HG03442 (cell line): ENCODE measurements at regions not wholly inside any gene's neighbourhood (a gene's known extent, or its start where the extent isn't known, plus 50 kb on each side); places are given as distances from the start of the nearest gene placed in this dataset.
"Not testable (repeated sequence)": the region's sequence is repeated elsewhere in the genome, so short reads cannot be mapped to it uniquely, and the experiment has no call there.

Experiments used
- ATAC-seq: cut with Tn5 transposase; IDR thresholded peaks from one replicate; pipeline ENCODE4 v1.9.1; 2021; ENCODE audit warnings: mild to moderate bottlenecking, moderate library complexity; ENCODE audit not compliant: unreplicated experiment

DNA sequence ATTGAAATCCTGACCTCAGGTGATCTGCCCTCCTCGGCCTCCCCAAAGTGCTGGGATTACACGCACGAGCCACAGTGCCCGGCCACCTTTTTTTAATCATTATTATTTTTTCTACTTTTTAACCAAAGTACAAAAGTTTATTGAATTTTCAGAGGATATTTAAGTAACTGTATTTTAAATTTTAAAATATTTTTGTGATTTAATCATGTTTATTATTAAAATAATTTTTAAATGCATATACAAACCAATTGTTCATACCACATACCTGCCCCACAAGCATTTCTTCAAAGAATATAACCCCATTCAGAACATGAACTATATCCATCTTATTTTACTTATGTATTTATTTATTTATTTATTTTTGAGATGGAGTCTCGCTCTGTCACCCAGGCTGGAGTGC is 163.6 kb upstream of the MAP2 start:
- ATAC-seq, result no peak

GRCh38 chr2:209261366-209262053 is 162.3 kb upstream of the MAP2 start:
- not testable (repeated sequence) for ATAC-seq

GRCh38 chr2:209269024-209269423 is 154.8 kb upstream of the MAP2 start:
- ATAC-seq, result no peak

GRCh38 chr2:209276000-209276399 is 147.8 kb upstream of the MAP2 start:
- no peak for ATAC-seq

DNA sequence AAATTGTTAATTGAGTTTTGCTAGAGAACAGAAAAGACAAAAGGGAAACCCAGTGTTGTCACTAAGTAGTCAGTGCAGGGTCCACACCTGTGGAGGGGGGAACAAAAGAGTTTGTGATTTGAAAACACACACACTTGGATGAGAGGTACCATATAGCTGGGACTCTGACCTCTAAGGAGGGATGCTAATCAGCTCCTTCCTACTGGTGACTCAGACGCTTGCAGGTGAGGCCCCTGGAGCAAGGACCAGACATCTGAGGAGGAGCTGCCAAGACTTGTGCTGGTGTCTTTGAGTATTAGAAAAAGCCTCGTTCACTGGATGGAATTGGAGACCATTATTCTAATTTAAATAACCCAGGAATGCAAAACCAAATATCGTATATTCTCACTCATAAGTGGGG is 146.4 kb upstream of the MAP2 start:
- ATAC-seq, result no peak

DNA sequence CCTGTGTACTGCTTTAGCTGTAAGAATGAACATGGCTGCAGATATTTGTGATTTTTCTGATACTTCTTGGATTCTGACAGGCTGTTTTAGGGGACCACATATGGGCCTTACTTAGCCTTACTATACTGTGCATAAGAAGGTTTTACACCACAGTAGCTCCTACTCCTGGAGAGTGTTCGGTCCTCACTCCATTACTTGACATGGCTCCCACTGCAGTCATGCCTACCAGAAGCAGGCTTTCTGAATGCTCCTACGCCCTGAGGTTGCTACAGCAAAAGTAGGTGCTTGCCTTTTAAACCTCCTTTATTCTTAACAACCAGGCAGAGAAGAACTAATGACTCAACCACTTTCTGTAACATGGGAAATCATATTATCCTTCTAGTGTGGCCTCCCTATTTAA is 125.2 kb upstream of the MAP2 start:
- ATAC-seq, result no peak

GRCh38 chr2:209299478-209299877 is 124.4 kb upstream of the MAP2 start:
- not testable (repeated sequence) for ATAC-seq

DNA sequence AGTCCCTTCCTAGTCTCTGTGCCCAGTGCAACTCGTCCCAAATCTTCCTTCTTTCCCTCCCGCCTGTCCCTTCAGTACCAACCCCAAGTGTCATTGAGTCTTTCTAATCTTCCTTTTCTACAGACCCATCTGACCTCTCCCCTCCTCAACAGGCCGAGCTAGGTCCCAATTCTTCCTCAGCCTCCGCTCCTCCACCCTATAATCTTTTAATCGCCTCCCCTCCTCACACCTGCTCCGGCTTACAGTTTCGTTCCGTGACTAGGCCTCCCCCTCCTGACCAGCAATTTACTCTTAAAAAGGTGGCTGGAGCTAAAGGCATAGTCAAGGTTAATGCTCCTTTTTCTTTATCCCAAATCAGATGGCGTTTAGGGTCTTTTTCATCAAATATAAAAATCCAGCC is 123.1 kb upstream of the MAP2 start:
- not testable (repeated sequence) for ATAC-seq

DNA sequence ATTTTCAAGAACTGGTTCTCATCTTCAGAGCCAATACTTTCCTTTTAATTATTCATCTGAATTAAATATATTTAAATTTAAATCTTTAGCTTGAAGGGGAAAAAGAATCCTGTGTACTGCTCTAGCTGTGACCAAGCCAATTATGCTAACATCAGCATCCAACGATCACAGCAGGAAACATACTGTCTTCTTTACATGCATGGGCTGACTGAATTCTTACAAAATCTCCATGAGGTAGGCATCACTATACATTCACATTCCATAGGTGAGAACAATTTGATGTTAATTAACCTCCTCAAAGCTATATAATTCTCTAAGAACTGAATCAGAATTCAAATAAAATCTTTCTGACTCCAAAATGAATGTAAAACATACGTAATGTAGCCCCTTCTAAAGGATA is 118.8 kb upstream of the MAP2 start:
- ATAC-seq, result no peak

GRCh38 chr2:209305746-209306196 is 118.1 kb upstream of the MAP2 start:
- no peak for ATAC-seq

GRCh38 chr2:209307161-209308001 is 116.5 kb upstream of the MAP2 start:
- ATAC-seq, result no peak

- ATAC-seq, result no peak
Measured at GRCh38 chr2:209308415-209308814, 115.4 kb upstream of the MAP2 start.

- ATAC-seq, result no peak
Measured at GRCh38 chr2:209311948-209312347, 111.9 kb upstream of the MAP2 start.

- not testable (repeated sequence) for ATAC-seq
Measured at GRCh38 chr2:209312450-209312849, 111.4 kb upstream of the MAP2 start.

DNA sequence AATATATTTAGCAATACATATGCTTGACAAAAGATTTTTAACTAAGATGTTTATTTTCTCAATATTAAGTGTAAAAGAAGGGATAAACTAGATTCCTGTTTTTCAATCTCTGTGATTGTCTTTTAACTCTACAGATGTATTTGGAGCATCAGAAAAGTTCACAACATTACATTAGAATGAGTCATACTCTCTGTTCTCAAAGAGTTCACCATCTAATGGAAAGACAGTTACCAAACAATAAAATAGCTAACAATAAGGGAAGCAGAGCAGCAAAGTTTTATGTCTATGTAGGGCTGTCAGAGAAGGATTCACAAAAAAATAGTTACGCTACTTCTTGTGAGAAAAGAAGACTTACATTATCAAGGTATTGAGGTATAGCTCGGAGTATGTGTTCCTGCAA is 109.2 kb upstream of the MAP2 start:
- no peak for ATAC-seq

DNA sequence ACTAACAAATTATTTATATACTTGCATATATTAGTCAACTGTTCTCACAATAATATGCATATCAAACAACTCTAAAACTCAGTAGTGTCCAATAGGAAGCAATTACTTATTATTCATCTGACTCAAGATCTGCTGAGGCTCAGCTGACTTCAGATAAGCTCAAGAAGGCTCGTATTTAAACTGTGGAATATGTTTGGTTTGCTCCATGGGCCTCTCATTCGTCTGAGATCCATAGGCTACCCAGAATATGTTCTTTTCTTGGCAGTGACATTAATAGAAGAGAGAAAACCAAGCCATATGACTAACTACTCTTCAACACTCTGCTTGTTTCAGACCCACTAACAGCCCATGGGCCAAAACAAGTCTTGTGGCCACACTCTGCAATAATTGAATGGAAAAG is 107.7 kb upstream of the MAP2 start:
- ATAC-seq, result no peak

- no peak for ATAC-seq
Measured at GRCh38 chr2:209321076-209321475, 102.8 kb upstream of the MAP2 start.

DNA sequence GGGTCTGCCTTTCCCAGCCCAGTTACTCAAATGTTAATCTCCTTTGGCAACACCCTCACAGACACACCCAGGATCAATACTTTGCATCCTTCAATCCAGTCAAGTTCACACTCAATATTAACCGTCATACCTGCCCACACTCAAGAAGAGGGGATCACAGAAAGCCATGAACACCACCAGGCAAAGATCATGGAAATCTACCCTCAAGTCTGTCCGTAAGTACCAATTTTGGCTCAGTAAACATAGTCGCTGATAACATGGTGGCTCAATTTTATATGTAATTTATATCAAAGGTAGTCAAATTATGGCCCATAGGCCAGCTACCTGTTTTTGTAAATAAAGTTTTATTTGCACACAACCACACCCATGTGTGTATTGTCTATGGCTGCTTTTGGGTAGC is 102.3 kb upstream of the MAP2 start:
- ATAC-seq, result no peak

GRCh38 chr2:209322041-209322440 is 101.8 kb upstream of the MAP2 start:
- no peak for ATAC-seq

- ATAC-seq, result no peak
Measured at GRCh38 chr2:209322905-209323512, 100.8 kb upstream of the MAP2 start.

DNA sequence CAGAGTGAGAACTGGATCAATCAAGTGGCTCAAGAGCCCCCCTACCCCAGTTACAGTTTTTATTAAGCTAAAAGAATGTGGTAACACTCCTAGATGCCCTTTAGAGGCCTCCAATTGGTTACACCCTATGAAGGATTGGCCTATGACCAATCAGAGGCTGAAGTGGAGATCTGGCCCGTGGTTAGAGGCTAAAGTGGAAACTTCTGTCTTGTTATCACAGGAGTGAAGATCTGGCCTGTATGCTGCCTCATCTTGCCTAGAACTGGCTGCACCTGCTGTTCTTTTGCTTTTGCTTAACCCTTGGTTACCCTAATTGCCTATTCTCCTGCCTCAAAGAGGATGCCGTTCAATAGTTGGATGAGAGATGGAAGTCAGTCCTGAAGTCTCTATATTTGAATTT is 100.1 kb upstream of the MAP2 start:
- no peak for ATAC-seq

DNA sequence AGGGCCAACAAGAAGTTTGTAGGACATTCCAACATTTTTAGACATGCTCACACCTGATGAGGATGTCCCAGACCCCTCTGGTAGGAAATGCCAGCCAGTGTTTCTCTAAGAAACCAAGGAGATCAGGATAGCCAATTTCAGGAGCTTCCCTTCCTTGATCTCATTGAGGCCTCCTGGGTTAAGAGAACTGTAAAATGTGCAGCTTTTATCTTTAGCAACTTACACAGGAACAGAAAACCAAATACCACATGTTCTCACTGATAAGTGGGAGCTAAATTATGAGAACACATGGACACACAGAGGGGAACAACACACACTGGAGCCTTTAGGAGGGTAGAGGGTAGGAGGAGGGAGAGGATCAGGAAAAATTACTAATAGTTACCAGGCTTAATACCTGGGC is 99.6 kb upstream of the MAP2 start:
- no peak for ATAC-seq
